GM19035 (cell line): ENCODE measurements at regions not wholly inside any gene's neighbourhood (a gene's known extent, or its start where the extent isn't known, plus 50 kb on each side); places are given as distances from the start of the nearest gene placed in this dataset.
A peak's percentile ranks its signal among the peaks of the same experiment; 100 is the strongest.

Experiments used
- ATAC-seq: cut with Tn5 transposase; IDR thresholded peaks from one replicate; pipeline ENCODE4 v1.9.1; 2021; ENCODE audit not compliant: unreplicated experiment

DNA sequence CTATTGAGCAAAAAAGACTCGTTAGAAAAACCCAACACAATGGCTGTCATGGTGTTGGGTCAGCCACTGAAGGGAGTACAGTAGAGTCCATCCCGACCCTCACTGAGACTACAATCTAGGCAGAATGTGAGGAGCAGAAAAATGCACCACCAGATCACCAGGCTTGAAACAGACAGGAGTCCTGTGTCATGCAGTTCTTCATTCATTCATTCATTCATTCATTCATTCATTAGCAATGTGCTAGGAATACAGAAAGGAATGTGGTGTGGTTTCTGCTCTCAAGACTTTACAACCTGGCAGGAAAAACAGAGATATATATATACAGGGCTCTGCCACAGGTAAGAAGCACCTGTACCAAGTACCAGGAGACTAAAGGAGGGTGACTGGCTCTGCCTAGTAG lies 392.3 kb downstream of the OMA1 start:
- no peak for ATAC-seq

DNA sequence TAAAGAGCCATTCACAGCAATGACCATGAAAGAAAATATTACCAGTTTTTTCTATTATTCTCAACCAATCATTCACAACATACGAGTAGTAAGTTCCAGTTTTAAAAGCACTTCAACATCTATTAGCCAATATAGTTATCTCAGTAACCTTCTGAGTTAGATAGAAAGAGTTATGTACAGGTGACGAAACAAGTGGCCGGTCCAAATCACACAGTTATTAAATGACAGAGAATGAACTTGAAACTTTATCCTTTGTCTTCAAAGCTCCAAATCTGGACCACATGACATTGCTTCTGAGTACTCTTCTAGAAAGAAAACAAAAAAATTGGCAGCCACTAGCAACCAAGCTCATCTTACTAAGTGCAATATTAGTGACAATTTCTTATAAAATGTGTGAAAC lies 393.8 kb downstream of the OMA1 start:
- no peak for ATAC-seq

DNA sequence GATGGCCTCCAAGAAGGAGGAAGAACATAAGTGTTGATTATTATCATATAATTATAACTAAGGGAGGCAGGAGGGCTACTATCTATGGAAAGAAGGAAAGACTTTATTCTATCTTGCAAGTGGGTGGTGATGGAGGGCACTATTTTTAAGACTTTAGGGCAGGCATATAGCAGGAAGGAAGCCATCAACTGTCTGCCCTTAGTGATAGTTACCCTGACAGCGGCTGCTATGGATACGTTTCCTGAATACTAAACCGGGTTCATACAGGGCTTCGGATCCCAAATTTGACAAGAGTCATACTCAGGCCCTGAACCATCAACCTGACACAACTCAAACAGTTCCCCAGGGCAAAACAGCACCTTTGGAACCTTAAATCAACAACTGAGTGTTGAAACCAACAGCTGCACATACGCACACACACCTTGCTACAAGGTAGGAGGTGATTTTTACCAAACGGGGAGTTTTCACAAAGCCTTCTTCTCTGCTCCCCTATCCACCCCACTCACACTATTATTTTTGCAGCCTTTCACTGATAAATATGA lies 397.2 kb downstream of the OMA1 start:
- no peak for ATAC-seq

DNA sequence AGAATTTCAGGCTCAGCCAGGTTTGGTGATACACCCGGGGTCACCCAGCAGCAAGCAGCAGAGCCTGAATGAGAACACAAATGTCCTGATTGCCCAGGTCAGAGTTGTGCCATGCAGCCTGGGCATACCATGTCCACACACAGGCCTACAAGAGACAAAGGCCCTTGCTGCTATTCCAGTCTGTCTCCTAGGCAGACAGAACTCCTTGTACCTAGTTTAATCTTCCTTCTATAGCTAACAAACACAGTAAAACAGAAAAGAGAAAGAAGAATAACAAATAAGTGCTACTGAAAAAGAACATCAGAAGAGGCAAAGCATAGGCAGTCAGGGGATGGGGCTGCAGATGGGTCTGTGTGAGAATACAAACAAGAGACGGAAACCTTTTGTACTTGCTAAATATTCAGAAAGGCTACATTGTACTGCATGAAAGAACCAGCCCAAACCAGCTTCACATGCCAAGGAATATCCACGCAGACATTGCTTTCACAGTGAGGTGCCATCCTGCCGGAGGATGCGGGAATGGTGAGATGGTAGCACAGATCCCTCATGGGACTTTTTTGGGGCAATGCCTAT lies 401.7 kb downstream of the OMA1 start:
- no peak for ATAC-seq

DNA sequence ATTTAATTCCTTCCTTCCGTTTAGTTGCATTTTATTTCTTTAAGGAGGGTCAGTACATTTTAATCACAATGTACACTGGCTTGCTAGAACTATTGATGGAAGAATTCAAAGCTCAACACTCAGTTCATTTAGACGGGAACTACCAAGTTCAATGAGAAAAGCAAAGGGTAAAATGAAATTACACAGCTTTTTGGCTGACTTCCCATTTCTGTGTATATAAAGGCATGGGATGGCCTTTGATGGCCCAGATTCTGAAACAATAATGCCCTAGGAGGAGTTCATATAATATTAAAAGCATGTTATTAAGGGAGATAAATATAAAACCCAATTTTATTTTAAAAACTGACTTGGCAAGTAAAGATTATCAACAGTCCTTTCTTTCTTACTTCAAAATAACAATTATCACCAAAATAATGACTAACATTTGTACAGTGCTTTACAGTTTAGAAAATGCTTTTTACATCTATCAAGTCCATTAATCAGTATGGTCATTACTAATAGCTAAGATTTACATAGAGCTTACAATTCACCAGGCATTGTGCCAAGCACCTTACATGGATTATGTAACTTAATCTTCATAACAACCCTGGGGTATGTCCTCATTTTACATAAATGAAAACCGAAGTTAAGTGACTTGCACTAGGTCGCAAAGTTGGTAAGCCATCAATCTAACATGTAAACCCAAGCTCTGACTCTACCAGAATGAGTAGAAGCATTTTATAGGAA lies 402.4 kb downstream of the OMA1 start:
- ATAC-seq = no peak

DNA sequence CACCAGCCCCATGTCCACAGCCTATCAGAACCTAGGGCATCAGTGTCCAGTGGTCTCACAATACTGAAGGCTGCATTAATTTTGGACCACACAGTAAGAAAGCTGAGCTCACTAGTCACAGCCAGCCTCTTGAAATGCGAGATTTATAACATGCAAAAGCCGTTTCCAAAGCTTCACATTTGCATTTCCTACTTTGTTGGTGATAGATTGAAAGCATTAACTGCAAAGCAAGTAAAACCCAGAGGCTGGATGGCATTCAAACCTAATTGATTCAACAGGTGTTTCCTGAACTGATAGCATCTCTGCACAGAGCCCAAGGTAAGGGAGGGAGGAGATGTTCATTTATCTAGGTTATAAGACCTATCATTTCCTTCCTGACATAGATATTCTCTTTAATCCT lies 410.1 kb downstream of the OMA1 start:
- no peak for ATAC-seq

DNA sequence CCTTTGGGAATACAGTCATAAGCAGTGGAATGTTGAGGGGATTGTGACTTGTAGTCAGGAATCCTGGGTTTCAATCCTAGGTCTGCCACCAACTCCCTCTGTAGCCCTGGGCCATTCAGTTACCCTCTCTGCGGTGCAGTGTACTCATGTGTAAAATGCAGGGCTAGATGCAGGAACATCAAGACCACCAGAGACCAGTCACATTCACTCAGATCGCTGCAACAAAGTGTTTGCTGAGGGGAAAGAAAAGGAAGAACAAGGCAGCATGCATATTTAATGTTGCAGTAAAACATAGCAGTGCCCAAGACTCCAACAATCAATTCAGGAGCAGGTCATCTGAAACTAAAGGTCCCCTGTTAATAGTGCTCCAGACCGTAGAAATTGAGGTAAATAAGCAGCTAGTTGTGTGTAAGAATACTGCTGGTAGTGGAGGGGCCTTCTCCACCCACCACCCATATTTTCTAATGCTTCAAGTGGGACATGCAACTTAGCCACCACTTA lies 410.7 kb downstream of the OMA1 start:
- no peak for ATAC-seq

DNA sequence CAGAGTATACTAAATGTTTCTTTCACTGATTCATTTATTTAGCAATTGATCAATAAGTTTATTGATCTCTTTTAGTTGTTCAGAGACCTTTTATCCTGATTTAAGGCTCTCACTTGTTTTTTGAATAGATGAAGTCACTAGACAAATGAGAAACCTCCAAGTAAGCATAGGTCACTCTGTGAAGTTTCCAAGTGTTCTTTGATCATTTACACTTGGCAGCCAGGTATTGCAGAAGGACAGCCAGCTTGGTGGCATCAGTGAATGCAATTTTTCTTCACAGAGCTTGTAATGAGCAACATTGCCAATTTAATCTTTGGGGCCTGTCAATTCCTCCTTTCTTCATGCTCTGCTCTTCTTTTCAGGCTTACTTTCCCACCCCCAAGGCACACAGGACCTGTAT lies 413.0 kb downstream of the OMA1 start:
- ATAC-seq = no peak

DNA sequence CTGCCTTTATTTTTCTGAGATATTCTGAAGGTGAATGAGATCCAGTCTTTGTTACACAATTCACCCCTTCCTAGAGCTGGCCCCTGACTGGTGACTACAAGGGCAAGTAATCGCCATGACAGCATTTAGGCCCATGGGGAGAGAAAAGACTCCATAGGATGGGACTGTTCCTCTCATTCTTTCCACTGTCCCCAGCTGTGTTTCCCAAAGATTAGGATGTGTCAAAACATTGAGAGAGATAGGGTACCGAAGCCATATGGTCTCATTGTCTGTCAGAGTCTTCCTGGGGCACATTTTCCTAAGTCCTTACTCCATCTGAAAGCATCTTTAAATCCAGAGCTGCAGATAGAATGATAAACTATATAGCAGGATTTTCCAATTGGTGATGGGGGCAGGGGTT lies 423.5 kb downstream of the OMA1 start:
- ATAC-seq = no peak

DNA sequence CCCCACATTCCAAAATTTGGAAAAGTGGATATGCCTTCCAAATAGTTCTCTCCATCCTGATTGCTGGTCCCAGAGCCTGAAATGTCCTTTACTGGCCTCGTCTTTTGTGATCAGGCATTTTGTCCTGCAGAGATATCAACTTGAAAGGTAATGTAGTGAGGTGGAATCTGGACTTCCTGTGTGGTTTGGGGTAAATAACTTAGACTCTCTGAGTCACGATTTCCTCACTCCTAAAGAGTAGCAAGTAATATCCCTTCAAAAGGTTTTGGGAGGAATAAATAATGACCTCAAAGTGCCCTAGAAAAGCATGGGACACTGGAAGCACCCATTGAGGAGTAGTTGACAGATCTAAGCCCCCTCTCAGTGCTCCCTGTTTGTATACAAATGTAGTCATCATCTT lies 426.6 kb downstream of the OMA1 start:
- no peak for ATAC-seq

DNA sequence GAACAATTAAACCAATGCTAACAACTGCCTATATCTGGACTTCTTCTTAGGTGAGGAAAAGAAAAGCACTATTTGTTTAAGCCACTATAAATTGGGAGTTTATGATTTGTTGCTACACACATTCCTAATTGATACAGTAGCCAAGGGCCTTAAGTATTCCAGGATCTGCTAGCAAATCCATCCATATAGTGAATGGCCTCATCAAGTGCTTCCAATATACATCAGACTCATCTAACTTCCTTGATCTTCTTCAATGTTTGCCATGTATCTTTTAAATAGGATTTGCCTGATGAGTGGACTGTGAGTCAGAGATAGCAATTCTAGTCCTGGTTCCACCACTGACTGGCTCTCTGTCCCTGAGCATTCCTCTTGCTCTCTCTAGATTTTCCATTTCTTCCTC lies 430.2 kb downstream of the OMA1 start:
- no peak for ATAC-seq

DNA sequence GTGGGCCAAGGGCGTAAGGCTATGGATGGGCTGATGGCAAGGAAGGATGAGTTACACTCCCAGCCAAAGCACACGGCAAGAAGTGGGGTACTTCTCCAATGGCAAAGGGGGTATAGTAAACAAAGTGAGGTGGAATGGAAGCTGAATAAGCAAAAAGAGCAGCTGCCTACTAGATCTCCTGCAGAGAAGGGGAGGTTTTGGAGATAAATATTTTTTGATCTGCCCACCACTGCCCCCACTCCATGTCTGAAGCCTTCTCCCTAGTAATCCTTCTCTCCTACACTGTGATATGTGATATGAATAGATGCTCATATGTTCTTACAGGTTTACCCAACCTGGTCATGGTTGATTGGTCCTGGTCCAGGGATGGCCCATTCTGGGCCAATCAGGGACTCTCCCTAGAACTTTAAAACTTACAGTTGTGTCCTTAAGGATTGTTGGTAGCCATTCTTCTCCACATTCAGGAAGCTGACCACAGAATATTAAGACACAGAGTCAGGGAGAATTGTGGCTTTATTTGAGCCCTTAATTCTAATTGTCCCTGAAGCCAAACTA lies 436.8 kb downstream of the OMA1 start:
- no peak for ATAC-seq

DNA sequence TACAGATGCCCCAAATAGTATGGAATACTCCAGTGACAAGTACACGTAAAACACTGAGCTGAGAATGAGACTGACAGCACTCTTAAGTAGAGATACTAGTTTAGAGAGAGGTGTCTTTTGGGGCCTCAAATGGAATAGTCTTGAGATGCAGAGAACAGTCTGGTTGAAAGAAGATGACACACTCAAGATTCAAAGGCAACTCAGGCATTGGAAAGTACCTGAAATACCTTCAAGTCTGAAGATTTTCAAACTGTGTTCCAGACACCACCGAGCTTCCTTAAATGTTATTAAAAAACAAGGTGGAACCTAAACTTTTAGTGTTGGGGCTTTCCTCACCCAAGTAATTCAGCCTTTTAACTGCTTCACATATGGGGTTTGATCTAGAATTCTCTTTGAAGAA lies 437.7 kb downstream of the OMA1 start:
- ATAC-seq = no peak

DNA sequence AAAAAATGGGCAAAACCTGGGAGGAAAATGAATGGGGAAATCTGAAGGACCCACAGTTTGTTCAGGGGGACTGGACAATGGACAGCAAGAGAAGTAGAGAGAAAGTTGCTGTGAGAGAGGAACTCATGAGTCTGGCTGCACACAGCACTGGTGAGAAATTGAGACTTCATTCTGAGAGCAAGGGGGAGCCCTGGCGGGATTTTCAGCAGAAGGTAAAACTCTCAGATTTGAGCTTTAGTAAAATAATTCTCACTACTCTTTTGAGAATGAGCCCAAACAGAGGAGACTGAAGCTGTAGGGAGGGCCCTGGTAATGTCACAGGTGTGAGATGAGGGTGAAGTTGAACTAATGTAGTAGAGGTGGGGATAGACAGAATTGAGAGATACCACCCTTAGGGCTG lies 438.6 kb downstream of the OMA1 start:
- ATAC-seq = peak; percentile 36

DNA sequence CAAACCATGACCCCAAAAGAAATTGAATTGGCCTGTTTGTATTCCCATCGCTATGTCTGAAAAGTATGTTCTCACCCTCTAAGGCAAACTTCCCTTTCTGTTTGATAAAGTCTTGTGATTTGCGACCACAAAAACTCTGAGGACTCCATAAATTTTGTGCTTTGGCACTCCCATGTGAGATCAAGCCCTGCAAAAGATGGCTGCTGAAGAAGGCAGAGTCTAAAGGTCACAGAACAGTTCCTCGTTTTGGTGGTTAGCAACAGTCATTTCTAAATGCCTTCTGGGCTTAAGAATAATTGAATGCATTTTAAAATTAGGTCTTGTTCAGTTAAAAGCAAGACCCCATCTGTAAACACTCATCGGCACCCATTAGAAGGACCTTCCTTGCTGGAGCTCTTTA lies 441.6 kb downstream of the OMA1 start:
- peak; percentile 62 for ATAC-seq

DNA sequence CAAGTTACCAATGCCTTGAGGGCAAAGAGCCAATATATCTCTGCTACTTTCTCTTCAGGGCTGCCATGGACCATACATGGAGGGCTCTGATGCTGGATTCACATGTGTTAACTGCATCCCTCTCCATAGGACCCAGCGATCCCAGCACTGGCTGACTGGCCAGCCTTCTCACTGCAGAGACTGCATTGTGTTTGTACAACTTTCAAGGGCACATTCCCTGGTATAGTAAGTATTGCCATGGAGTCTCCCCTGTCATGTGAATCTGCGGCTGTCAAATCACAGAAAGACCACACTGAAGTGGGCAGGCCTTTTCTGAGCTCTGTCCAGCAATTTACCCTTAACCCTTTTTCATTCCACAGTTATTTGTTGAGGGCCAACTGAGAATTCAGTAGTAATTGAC lies 449.8 kb downstream of the OMA1 start:
- ATAC-seq = no peak

DNA sequence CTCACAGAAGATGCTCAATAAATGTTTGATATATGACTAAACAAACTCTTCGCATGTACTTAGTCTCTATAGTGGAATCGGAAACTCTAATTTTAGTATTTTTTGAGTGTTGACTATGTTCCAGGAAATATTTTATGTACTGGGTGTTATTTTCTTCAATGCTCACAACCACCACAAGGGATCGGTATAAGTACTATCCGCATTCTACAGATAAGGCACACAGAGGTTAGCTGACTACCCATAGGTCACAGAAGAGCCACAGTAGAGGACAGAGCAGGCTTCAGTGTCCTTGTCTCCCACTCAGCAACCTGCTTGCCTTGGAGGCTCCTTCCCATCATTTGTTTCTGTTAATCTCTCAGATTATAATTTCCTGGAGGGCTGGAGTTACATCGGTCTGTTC lies 451.3 kb downstream of the OMA1 start:
- no peak for ATAC-seq

DNA sequence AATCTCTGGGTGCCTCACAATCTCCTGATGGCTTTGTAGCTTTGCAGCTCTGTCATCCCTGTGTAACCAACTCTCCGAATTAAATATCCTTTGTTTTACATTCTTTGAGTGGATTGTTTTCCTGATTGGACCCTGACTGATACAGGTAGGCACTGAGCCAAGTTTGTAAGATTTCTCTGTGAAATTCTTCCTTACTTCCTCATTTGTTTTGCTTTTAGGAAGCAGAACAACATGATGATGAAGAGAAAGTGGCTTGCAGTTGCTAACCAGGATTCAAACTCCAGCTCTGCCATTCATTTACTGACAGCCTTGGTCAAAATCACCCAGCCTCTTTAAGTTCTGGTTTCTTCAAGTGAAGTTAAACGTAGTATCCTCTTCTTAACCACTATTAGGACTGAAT lies 452.3 kb downstream of the OMA1 start:
- no peak for ATAC-seq

DNA sequence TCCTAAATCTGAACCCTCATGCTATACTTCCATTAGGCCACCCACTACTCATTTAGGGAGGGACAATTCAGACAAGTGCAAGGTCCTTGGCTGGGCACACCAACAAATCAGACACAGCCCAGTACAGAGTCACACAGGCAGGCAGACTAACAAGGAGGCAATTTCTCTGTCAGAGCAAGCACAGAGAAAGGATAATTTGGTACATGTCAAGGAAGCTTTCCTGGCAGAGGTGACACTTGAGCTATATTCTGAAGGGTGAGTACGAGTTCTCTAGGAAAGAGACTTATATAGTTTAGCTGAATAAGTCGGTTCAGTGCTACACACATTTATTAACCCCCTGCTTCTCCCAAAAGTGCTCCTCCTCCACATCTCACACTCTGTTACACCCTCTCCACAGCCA lies 455.9 kb downstream of the OMA1 start:
- no peak for ATAC-seq

DNA sequence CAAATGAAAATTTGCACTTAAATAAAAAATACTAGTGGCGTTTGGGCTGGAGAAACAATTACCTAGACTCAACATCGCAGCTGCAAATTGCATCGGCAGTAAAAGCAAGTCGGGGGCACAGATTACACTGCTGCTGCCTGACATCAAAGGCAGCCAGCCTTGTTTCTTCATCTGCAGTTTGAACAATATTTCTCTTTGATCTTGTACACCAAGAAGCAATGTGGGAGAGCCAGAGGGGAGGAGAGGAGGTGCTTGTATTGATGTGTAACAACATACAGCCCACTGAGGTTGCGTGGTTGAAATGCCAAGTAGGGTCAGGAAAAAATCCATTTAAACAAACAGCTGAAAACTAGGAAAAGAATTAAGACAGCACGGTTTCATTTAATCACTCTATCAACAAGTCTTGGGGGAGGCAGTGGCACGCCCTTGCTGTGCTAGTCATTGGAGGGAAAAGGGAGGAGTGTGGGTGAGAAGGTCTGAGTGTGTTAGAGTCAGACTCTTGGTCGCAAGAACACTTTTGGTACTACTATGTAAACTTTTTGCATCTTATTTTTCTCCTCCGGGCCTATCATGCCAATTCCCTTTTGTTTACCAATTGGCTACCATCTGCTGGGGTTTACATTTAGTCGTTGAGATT lies 456.5 kb downstream of the OMA1 start:
- ATAC-seq = no peak

DNA sequence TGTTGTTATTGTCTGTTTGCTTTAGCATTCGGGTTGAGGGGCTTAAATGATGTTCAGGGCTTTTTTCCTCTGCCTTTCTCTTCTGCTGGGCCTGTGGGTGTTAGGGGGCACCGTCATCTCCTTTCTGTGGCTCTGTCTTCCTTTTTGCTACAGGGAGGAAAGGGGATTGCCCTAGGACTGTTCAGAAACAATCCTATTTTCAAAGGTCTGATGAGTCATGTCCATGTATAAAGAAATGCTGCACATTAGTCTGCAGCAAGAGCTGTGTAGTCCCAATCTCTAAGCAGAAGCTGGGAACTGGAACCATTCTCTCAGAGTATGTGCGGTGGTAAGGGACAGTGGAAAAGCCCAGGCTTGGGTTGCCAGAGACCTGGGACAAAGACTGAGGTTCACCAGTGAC lies 462.3 kb downstream of the OMA1 start:
- ATAC-seq = no peak

DNA sequence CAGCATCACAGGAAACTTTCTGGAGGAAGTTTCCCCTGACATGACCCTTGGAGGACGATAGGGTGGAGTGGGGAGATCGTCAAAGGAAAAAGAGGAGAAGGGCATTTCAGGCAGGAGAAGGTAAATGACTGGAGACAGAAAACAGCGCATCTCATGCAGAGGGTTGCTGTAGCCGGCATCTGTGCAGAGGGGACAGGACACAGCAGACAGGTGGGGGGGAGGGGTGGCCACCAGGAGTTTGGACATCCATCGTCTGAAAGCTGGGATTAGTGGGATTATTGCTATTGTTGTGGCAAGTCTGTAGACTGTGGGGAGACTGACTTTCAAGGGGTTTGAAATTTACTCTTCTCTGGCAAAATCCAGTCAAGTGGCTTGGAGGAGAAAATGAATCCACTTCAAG lies 463.9 kb downstream of the OMA1 start:
- ATAC-seq = no peak
